Naive thymus-derived CD8-positive, alpha-beta T cell (primary cell): ENCODE measurements at regions not wholly inside any gene's neighbourhood (a gene's known extent, or its start where the extent isn't known, plus 50 kb on each side); places are given as distances from the start of the nearest gene placed in this dataset.

Experiments
- ATAC-seq, 2 donors: fragments of 150-1000 bp; cut with Tn5 transposase in 1 of 2; sonication (Bioruptor Pico), chemical (Tn5 transposase) in 1 of 2; 1 replicate in 1 of 2; 2 replicates in 1 of 2; pipeline ENCODE4 v1.10.0; 2021; ENCODE audit warnings: mild to moderate bottlenecking in 2 of 2, moderate library complexity in 2 of 2
- POLR2A ChIA-PET: fragments of 350-600 bp; sonication (Branson Sonifier 250); formaldehyde crosslinking; loops from one replicate; lab custom pipeline; 2021; ENCODE audit warnings: antibody characterized with exemption; lab: Charles Lee
- DNase-seq, 10 donors: peaks; one replicate each; pipeline versions ENCODE4 v3.0.0 to v3.0.0-alpha.2; 2020 to 2022
- H3K27ac Mint-ChIP-seq, 10 donors: one replicate each; pipeline ENCODE4 v1.8.0; 2020 to 2022; ENCODE audit warnings: mild to moderate bottlenecking in 10 of 10, mixed read lengths in 10 of 10, moderate library complexity in 4 of 10, inconsistent platforms in 1 of 10
- H3K27me3 Mint-ChIP-seq, 5 donors: one replicate each; pipeline ENCODE4 v1.8.0; 2021 to 2022; ENCODE audit warnings: mixed read lengths in 5 of 5
- H3K36me3 Mint-ChIP-seq, 3 donors: one replicate each; pipeline ENCODE4 v1.8.0; 2020 to 2022; ENCODE audit warnings: mixed read lengths in 3 of 3, mild to moderate bottlenecking in 2 of 3, inconsistent platforms in 1 of 3
- H3K4me1 Mint-ChIP-seq, 4 donors: one replicate each; pipeline ENCODE4 v1.8.0; 2021 to 2022; ENCODE audit warnings: mixed read lengths in 4 of 4
- H3K4me3 Mint-ChIP-seq, 10 donors: one replicate each; pipeline ENCODE4 v1.8.0; 2020 to 2022; ENCODE audit warnings: mild to moderate bottlenecking in 10 of 10, mixed read lengths in 10 of 10, moderate library complexity in 6 of 10, inconsistent platforms in 1 of 10
- H3K9me3 Mint-ChIP-seq, 9 donors: one replicate each; pipeline ENCODE4 v1.8.0; 2020 to 2022; ENCODE audit warnings: mixed read lengths in 9 of 9, mild to moderate bottlenecking in 3 of 9, inconsistent platforms in 1 of 9, moderate library complexity in 1 of 9

DNA sequence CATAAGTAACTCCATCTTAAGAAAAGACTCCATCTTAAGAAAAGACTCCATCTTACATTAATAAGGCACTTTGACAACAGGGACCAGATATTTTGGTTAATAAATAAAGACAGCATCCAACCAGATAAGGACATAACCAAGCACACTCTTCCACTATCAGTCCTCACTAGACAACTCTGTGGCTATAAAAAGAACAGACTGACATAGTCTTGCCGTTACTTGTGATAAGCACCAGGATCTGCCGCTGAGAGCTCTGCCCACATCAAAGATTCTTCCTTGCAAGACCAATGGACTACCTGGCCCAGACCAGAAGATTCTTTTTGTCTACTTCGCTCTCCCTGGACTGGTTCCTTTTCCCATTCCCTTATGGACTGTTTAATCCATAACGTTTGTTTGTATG lies 667.4 kb downstream of the NYAP2 start:
- H3K36me3 Mint-ChIP-seq: no peaks in the 10 kb centered on the region
- no peak overlapping the region for H3K4me3 Mint-ChIP-seq
- ATAC-seq: no peak
- POLR2A ChIA-PET: no interaction called here
- H3K4me1 Mint-ChIP-seq: no peaks in the 10 kb centered on the region
- no peaks in the 10 kb centered on the region for H3K9me3 Mint-ChIP-seq
- no peak for DNase-seq
- no peak overlapping the region for H3K27ac Mint-ChIP-seq
- peaks cover 0 to 5% (median 0%) of the 10 kb centered on the region in 5 donors for H3K27me3 Mint-ChIP-seq

- peaks cover 0 to 5% (median 0%) of the 10 kb centered on the region in 5 donors for H3K27me3 Mint-ChIP-seq
- no peak overlapping the region for H3K4me3 Mint-ChIP-seq
- no peak for ATAC-seq
- no peak overlapping the region for H3K27ac Mint-ChIP-seq
- POLR2A ChIA-PET: no interaction called here
- no peak for DNase-seq
- H3K9me3 Mint-ChIP-seq: no peaks in the 10 kb centered on the region
- H3K4me1 Mint-ChIP-seq: no peaks in the 10 kb centered on the region
- no peaks in the 10 kb centered on the region for H3K36me3 Mint-ChIP-seq
Observed at GRCh38 chr2:226066391-226066790, 666.9 kb downstream of the NYAP2 start.

GRCh38 chr2:226064932-226065570 lies 665.5 kb downstream of the NYAP2 start:
- Mint-ChIP-seq H3K4me1 (no peaks in the 10 kb centered on the region), H3K4me3 (no peak overlapping the region), H3K27me3 (peaks cover 0 to 10% (median 2%) of the 10 kb centered on the region in 5 donors), H3K9me3 (no peaks in the 10 kb centered on the region), H3K27ac (no peak overlapping the region), H3K36me3 (no peaks in the 10 kb centered on the region)
- POLR2A ChIA-PET: no interaction called here
- ATAC-seq: no peak
- no peak for DNase-seq

DNA sequence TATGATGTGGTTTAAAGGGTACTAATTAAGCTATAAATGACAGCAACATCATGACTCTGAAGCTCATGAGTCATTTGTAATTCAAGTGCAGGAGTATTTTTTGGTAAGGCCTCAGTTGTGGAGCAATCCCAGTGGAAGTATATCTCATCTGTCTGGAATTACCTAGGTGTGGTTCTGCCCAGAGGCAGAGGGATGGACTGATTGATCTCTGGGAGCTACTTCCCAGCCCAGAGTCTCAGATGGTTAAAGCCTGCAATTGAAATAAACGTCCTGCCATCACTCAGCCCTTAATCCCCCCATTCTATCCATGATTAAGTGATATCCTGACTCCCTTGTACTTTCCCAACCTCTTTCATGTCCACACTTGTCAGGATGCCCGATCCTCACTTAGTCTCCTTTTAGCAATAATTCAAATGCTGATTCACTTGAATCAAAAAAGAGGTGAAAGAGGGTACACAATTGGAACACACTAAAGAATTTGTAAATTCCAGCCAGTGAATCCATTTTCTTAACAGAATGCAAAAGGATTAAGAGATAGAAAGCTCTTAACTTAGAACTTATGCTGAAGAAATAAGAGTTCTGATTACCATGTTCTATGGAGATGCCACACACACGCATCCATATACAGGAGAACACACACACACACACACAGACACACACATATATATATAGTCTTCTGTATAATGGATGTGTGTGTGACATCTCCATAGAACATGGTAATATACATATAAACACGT lies 664.4 kb downstream of the NYAP2 start:
- H3K4me3 Mint-ChIP-seq: no peak overlapping the region
- no peak overlapping the region for H3K27ac Mint-ChIP-seq
- H3K36me3 Mint-ChIP-seq: no peaks in the 10 kb centered on the region

DNA sequence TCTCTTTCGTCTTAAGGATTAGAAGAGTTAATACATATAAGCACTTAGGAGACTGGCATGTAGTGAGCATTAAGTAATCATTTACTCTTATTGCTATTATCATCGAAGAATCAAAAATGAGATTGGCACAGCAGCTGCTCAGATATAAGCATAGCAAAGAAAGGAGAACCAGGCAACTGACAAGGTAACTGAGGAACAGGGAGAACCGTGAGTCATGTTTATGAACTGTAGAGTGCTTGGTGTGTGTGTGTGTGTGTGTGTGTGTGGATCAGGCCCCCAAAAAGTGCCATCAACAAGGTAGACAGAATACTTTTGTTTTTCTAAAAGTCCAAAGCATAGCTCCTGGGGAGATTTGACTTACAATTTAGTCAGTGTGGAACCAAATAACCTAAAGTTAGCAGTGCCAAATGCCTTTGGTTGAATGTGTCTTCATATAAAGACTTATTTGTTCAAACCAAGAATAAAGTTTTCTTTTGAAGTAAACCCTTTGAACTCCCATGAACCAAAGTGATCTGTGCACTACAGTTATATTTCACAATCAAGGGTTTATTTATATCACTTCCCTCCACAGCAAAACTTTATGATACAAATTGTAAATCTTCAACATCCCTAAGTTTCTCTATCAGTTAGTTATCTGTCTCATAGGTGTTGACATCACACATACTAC lies 660.6 kb downstream of the NYAP2 start:
- no peaks in the 10 kb centered on the region for H3K9me3 Mint-ChIP-seq
- peaks cover 2 to 22% (median 2%) of the 10 kb centered on the region in 5 donors for H3K27me3 Mint-ChIP-seq
- POLR2A ChIA-PET: no interaction called here
- ATAC-seq (no peak), DNase-seq (no peak)
- no peaks in the 10 kb centered on the region for H3K36me3 Mint-ChIP-seq
- no peak overlapping the region for H3K27ac Mint-ChIP-seq
- no peaks in the 10 kb centered on the region for H3K4me1 Mint-ChIP-seq
- no peak overlapping the region for H3K4me3 Mint-ChIP-seq

More for the DNA sequence above, 664.4 kb downstream of the NYAP2 start:
- ATAC-seq: no peak
- no peaks in the 10 kb centered on the region for H3K4me1 Mint-ChIP-seq
- DNase-seq: no peak
- POLR2A ChIA-PET: no interaction called here
- no peaks in the 10 kb centered on the region for H3K9me3 Mint-ChIP-seq
- peaks cover 2 to 21% (median 2%) of the 10 kb centered on the region in 5 donors for H3K27me3 Mint-ChIP-seq

DNA sequence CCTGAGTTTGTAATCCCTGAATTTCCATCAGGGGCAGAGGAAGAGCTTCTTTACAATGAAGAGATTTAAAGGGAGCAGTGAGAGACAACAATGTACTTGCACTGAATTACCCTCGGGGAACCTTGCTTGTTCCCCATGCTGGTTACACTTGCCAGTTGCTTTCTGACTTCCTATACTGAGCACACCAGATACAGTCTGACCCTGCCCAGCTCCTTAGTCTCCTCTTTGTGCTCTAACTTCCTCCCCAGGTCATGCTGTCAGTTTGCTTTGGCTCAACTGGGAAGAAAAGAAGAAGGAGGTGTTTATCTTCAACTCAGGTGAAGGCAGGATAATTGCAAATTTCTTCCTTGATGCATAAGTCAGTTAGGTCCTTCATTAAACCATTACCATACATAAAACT lies 658.4 kb downstream of the NYAP2 start:
- ATAC-seq (no peak), DNase-seq (no peak)
- Mint-ChIP-seq H3K27me3 (peaks cover 0 to 22% (median 2%) of the 10 kb centered on the region in 5 donors), H3K4me3 (no peak overlapping the region), H3K4me1 (no peaks in the 10 kb centered on the region), H3K36me3 (no peaks in the 10 kb centered on the region), H3K27ac (no peak overlapping the region), H3K9me3 (no peaks in the 10 kb centered on the region)
- POLR2A ChIA-PET: no interaction called here

GRCh38 chr2:226057365-226057764 lies 657.9 kb downstream of the NYAP2 start:
- DNase-seq: no peak

DNA sequence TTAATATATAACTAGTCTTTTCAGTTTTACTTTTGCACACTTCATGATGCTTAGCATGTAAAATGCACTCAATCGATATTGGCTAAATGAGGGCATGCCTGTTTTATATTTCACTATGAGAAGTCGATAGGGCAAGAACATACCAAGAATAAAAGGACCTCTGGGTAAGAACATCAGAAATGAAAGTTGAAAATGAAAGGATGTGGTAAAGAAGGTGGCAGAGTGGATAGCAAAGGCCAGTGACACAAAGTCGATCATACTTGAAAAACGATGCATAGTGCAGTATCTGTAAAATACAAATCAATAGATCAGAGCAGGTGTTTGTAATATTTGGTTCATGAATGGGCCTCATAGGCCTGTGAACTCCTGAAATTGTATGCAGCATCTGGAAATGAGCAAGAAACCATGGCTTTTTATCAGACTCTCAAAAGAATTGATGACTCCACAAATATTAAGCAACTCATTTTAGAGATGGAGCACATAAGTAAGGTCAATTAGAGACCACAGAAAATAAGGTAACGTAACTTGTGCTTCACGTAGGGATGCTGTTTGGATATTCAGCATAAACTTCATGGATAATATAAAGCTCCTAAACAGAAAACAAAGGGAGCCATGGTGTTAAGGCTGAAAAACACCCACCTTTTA lies 653.4 kb downstream of the NYAP2 start:
- H3K27ac Mint-ChIP-seq: no peak overlapping the region
- DNase-seq: no peak
- H3K4me3 Mint-ChIP-seq: no peak overlapping the region
- no peaks in the 10 kb centered on the region for H3K4me1 Mint-ChIP-seq
- POLR2A ChIA-PET: no interaction called here
- H3K9me3 Mint-ChIP-seq: no peaks in the 10 kb centered on the region
- no peaks in the 10 kb centered on the region for H3K36me3 Mint-ChIP-seq
- no peak for ATAC-seq
- peaks cover 2 to 10% (median 3%) of the 10 kb centered on the region in 5 donors for H3K27me3 Mint-ChIP-seq

More at GRCh38 chr2:226057365-226057764, 657.9 kb downstream of the NYAP2 start:
- H3K4me1 Mint-ChIP-seq: no peaks in the 10 kb centered on the region
- no peak overlapping the region for H3K4me3 Mint-ChIP-seq
- H3K36me3 Mint-ChIP-seq: no peaks in the 10 kb centered on the region
- POLR2A ChIA-PET: interaction anchor here (0.6 kb wide), 1 partner anchor 388 kb away, joined by 3 read pairs; no protein-coding TSS in a partner anchor
- no peak for ATAC-seq
- peaks cover 0 to 22% (median 5%) of the 10 kb centered on the region in 5 donors for H3K27me3 Mint-ChIP-seq
- no peak overlapping the region for H3K27ac Mint-ChIP-seq
- H3K9me3 Mint-ChIP-seq: no peaks in the 10 kb centered on the region

- no peak for ATAC-seq
- H3K27ac Mint-ChIP-seq: no peak overlapping the region
- no peaks in the 10 kb centered on the region for H3K4me1 Mint-ChIP-seq
- no peaks in the 10 kb centered on the region for H3K9me3 Mint-ChIP-seq
- no peak for DNase-seq
- no peaks in the 10 kb centered on the region for H3K36me3 Mint-ChIP-seq
- H3K4me3 Mint-ChIP-seq: no peak overlapping the region
- POLR2A ChIA-PET: no interaction called here
- H3K27me3 Mint-ChIP-seq: peaks cover 2 to 10% (median 3%) of the 10 kb centered on the region in 5 donors
Observed at GRCh38 chr2:226050822-226051221, 651.3 kb downstream of the NYAP2 start.

DNA sequence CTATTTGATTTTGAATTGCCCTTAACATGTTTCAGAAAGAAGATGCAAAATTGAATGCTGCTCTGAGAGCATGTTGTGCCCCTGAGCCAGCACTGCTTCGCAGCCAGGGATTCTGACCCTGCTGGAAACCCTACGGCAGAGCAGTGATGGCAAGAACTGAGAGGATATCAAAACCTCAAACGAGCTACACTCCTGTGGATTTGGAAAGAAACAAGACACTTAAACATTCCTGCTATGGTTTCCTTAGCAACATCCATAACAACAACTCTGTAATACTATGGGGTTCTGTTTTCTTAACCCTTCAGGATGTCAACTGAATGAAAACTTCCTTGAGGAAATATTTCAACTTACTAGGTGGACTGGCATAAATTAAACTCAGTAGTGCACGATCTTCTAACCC lies 649.1 kb downstream of the NYAP2 start:
- H3K4me1 Mint-ChIP-seq: no peaks in the 10 kb centered on the region
- ATAC-seq (no peak), DNase-seq (no peak)
- POLR2A ChIA-PET: no interaction called here
- no peaks in the 10 kb centered on the region for H3K36me3 Mint-ChIP-seq
- H3K27ac Mint-ChIP-seq: no peak overlapping the region
- H3K27me3 Mint-ChIP-seq: peaks cover 3 to 10% (median 6%) of the 10 kb centered on the region in 5 donors
- no peak overlapping the region for H3K4me3 Mint-ChIP-seq
- H3K9me3 Mint-ChIP-seq: peaks cover 0 to 2% (median 0%) of the 10 kb centered on the region in 9 donors

DNA sequence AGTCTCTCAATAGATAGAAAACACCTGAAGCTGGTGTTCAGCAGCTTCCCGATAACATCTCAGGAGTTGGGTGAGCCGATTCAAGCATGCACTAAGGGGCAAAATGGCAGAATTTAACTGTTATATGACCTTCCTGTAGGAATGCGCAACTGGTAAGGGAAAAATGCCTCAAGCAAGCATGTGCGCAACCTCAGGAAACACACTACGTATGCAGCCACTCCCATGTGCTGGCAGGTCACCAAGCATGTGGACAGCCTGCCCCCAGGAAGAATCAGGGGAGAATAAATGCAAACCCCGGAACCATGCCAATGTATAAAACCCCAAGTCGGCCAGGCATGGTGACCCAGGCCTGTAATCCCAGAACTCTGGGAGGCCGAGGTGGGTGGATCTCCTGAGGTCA lies 645.6 kb downstream of the NYAP2 start:
- DNase-seq (no peak), ATAC-seq (no peak)
- POLR2A ChIA-PET: no interaction called here
- Mint-ChIP-seq H3K4me1 (no peaks in the 10 kb centered on the region), H3K9me3 (peaks cover 0 to 2% (median 0%) of the 10 kb centered on the region in 9 donors), H3K27me3 (peaks cover 2 to 17% (median 6%) of the 10 kb centered on the region in 5 donors), H3K36me3 (no peaks in the 10 kb centered on the region), H3K4me3 (no peak overlapping the region), H3K27ac (no peak overlapping the region)

- ATAC-seq: no peak
Observed at GRCh38 chr2:226040344-226040900, 640.9 kb downstream of the NYAP2 start.

More at GRCh38 chr2:226040344-226040900, 640.9 kb downstream of the NYAP2 start:
- Mint-ChIP-seq H3K36me3 (no peaks in the 10 kb centered on the region), H3K4me1 (no peaks in the 10 kb centered on the region), H3K27me3 (peaks cover 10 to 35% (median 14%) of the 10 kb centered on the region in 5 donors), H3K9me3 (peaks cover 0 to 2% (median 0%) of the 10 kb centered on the region in 9 donors), H3K4me3 (no peak overlapping the region), H3K27ac (peak overlapping the region in 1 of 10 donors; percentile 46)
- POLR2A ChIA-PET: no interaction called here
- DNase-seq: no peak
